SK-N-SH treated with all-trans-retinoic acid at 6 μM for 48 hours (cell line): ENCODE measurements at regions not wholly inside any gene's neighbourhood (a gene's known extent, or its start where the extent isn't known, plus 50 kb on each side); places are given as distances from the start of the nearest gene placed in this dataset.

Experiments used
- ATAC-seq: fragments of 200-7000 bp; cut with Tn5 transposase; 3 replicates; pipeline ENCODE4 v1.9.1; 2020; ENCODE audit warnings: mild to moderate bottlenecking, moderate library complexity
- ARNTL ChIP-seq: fragments of 450-650 bp; formaldehyde crosslinking; IDR thresholded peaks from 2 replicates; pipeline ENCODE4 v1.5.0; 2020; ENCODE audit warnings: low read depth, mild to moderate bottlenecking, moderate library complexity, borderline replicate concordance
- ESRRG ChIP-seq: fragments of 250-450 bp; sonication (Bioruptor Pico); IDR thresholded peaks from 2 replicates; pipeline ENCODE4 v1.6.1; 2021; ENCODE audit warnings: mild to moderate bottlenecking
- GLIS3 ChIP-seq: fragments of 250-450 bp; sonication (Bioruptor Pico); IDR thresholded peaks from 2 replicates; pipeline ENCODE4 v1.5.0; 2020; ENCODE audit warnings: mild to moderate bottlenecking, moderate library complexity
- ISL1 ChIP-seq: fragments of 250-450 bp; sonication (Bioruptor Pico); IDR thresholded peaks from 2 replicates; pipeline ENCODE4 v2.1.2; 2022; ENCODE audit warnings: mild to moderate bottlenecking, moderate library complexity
- PPARA ChIP-seq: fragments of 250-450 bp; sonication (Bioruptor Pico); IDR thresholded peaks from 2 replicates; pipeline ENCODE4 v1.5.0; 2020; ENCODE audit warnings: mild to moderate bottlenecking, borderline replicate concordance
- RARB ChIP-seq: fragments of 250-450 bp; sonication (Bioruptor Pico); IDR thresholded peaks from 2 replicates; pipeline ENCODE4 v1.8.0; 2021; ENCODE audit warnings: mild to moderate bottlenecking, moderate library complexity
- SNAI2 ChIP-seq: fragments of 250-450 bp; sonication (Bioruptor Pico); IDR thresholded peaks from 2 replicates; pipeline ENCODE4 v1.5.0; 2020; ENCODE audit warnings: mild to moderate bottlenecking, moderate library complexity
- TCF4 ChIP-seq: fragments of 250-450 bp; sonication (Bioruptor Pico); IDR thresholded peaks from 2 replicates; pipeline ENCODE4 v1.8.0; 2021; ENCODE audit warnings: mild to moderate bottlenecking, moderate library complexity, borderline replicate concordance
- ZC3H10 ChIP-seq: fragments of 250-450 bp; sonication (Bioruptor Pico); IDR thresholded peaks from 2 replicates; pipeline ENCODE4 v1.5.1; 2021; ENCODE audit warnings: mild to moderate bottlenecking, moderate library complexity
- ZFP3 ChIP-seq: fragments of 250-450 bp; sonication (Bioruptor Pico); IDR thresholded peaks from 2 replicates; pipeline ENCODE4 v1.5.0; 2020; ENCODE audit warnings: mild to moderate bottlenecking, moderate library complexity
- ZFP30 ChIP-seq: fragments of 450-650 bp; formaldehyde crosslinking; IDR thresholded peaks from 2 replicates; pipeline ENCODE4 v1.5.0; 2022; ENCODE audit warnings: mild to moderate bottlenecking, moderate library complexity
- ZNF565 ChIP-seq: fragments of 450-650 bp; formaldehyde crosslinking; conservative IDR thresholded peaks from 2 replicates; pipeline ENCODE4 v1.5.0; 2020; ENCODE audit warnings: low read depth, mild to moderate bottlenecking, moderate library complexity
- ZNF70 ChIP-seq: fragments of 450-650 bp; formaldehyde crosslinking; IDR thresholded peaks from 2 replicates; pipeline ENCODE4 v1.5.0; 2020; ENCODE audit warnings: mild to moderate bottlenecking, moderate library complexity
- ZNF8 ChIP-seq: fragments of 450-650 bp; formaldehyde crosslinking; IDR thresholded peaks from 2 replicates; pipeline ENCODE4 v1.5.0; 2020; ENCODE audit warnings: mild to moderate bottlenecking, moderate library complexity
- TF ChIP-seq, protein P1 (sequence below): fragments of 250-450 bp; sonication (Bioruptor Pico); IDR thresholded peaks from 2 replicates; pipeline ENCODE4 v1.5.0; 2020; ENCODE audit warnings: mild to moderate bottlenecking, moderate library complexity
- TF ChIP-seq, protein P2 (sequence below): fragments of 250-450 bp; sonication (Bioruptor Pico); IDR thresholded peaks from 2 replicates; pipeline ENCODE4 v1.8.0; 2020; ENCODE audit warnings: mild to moderate bottlenecking, moderate library complexity, borderline replicate concordance
- TF ChIP-seq, protein P3 (sequence below): fragments of 250-450 bp; sonication (Bioruptor Pico); IDR thresholded peaks from 2 replicates; pipeline ENCODE4 v1.5.1; 2021; ENCODE audit warnings: mild to moderate bottlenecking, moderate library complexity
- TF ChIP-seq, protein P4 (sequence below): fragments of 250-450 bp; sonication (Bioruptor Pico); IDR thresholded peaks from 2 replicates; pipeline ENCODE4 v1.8.0; 2021; ENCODE audit warnings: low read depth, mild to moderate bottlenecking, moderate library complexity, borderline replicate concordance
- TF ChIP-seq, protein P5 (sequence below): fragments of 250-450 bp; sonication (Bioruptor Pico); IDR thresholded peaks from 2 replicates; pipeline ENCODE4 v1.5.1; 2020; ENCODE audit warnings: low read depth, mild to moderate bottlenecking, moderate library complexity

DNA sequence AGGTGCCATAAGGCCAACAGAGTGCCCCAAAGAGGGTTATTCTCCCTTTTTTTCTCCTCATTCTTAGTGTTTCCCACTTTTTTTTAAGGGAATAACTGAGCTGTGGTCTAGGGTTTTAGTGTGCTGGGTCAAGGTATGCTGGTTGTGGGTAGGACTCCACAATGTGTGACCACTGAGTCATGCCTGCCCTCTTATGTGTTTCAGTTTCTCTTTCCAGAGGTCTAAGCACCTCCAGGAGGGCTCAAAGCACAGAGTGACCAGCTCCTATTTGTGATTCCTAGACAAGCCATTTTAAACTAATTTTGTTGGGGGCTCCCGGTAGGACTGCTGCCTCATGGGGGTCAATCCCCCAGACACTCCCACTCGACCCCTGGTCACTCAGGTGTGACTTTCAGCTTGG lies 80.5 kb upstream of the GC start:
- TF ChIP-seq ZNF8 (CRISPR knock-in tag) (no peak), ARNTL (no peak), GLIS3 (no peak), ZFP3 (no peak), RARB (CRISPR knock-in tag) (no peak), ZNF565 (CRISPR knock-in tag) (no peak), TCF4 (CRISPR knock-in tag) (no peak), SNAI2 (CRISPR knock-in tag) (no peak), ZC3H10 (CRISPR knock-in tag) (no peak), ZFP30 (CRISPR knock-in tag) (no peak)
- TF ChIP-seq, protein P1, sequence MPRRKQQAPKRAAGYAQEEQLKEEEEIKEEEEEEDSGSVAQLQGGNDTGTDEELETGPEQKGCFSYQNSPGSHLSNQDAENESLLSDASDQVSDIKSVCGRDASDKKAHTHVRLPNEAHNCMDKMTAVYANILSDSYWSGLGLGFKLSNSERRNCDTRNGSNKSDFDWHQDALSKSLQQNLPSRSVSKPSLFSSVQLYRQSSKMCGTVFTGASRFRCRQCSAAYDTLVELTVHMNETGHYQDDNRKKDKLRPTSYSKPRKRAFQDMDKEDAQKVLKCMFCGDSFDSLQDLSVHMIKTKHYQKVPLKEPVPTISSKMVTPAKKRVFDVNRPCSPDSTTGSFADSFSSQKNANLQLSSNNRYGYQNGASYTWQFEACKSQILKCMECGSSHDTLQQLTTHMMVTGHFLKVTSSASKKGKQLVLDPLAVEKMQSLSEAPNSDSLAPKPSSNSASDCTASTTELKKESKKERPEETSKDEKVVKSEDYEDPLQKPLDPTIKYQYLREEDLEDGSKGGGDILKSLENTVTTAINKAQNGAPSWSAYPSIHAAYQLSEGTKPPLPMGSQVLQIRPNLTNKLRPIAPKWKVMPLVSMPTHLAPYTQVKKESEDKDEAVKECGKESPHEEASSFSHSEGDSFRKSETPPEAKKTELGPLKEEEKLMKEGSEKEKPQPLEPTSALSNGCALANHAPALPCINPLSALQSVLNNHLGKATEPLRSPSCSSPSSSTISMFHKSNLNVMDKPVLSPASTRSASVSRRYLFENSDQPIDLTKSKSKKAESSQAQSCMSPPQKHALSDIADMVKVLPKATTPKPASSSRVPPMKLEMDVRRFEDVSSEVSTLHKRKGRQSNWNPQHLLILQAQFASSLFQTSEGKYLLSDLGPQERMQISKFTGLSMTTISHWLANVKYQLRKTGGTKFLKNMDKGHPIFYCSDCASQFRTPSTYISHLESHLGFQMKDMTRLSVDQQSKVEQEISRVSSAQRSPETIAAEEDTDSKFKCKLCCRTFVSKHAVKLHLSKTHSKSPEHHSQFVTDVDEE (CRISPR knock-in tag), result no peak
- TF ChIP-seq, protein P2, sequence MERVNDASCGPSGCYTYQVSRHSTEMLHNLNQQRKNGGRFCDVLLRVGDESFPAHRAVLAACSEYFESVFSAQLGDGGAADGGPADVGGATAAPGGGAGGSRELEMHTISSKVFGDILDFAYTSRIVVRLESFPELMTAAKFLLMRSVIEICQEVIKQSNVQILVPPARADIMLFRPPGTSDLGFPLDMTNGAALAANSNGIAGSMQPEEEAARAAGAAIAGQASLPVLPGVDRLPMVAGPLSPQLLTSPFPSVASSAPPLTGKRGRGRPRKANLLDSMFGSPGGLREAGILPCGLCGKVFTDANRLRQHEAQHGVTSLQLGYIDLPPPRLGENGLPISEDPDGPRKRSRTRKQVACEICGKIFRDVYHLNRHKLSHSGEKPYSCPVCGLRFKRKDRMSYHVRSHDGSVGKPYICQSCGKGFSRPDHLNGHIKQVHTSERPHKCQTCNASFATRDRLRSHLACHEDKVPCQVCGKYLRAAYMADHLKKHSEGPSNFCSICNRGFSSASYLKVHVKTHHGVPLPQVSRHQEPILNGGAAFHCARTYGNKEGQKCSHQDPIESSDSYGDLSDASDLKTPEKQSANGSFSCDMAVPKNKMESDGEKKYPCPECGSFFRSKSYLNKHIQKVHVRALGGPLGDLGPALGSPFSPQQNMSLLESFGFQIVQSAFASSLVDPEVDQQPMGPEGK (CRISPR knock-in tag), result no peak
- TF ChIP-seq, protein P3, sequence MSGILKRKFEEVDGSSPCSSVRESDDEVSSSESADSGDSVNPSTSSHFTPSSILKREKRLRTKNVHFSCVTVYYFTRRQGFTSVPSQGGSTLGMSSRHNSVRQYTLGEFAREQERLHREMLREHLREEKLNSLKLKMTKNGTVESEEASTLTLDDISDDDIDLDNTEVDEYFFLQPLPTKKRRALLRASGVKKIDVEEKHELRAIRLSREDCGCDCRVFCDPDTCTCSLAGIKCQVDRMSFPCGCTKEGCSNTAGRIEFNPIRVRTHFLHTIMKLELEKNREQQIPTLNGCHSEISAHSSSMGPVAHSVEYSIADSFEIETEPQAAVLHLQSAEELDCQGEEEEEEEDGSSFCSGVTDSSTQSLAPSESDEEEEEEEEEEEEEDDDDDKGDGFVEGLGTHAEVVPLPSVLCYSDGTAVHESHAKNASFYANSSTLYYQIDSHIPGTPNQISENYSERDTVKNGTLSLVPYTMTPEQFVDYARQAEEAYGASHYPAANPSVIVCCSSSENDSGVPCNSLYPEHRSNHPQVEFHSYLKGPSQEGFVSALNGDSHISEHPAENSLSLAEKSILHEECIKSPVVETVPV, result no peak
- TF ChIP-seq, protein P4, sequence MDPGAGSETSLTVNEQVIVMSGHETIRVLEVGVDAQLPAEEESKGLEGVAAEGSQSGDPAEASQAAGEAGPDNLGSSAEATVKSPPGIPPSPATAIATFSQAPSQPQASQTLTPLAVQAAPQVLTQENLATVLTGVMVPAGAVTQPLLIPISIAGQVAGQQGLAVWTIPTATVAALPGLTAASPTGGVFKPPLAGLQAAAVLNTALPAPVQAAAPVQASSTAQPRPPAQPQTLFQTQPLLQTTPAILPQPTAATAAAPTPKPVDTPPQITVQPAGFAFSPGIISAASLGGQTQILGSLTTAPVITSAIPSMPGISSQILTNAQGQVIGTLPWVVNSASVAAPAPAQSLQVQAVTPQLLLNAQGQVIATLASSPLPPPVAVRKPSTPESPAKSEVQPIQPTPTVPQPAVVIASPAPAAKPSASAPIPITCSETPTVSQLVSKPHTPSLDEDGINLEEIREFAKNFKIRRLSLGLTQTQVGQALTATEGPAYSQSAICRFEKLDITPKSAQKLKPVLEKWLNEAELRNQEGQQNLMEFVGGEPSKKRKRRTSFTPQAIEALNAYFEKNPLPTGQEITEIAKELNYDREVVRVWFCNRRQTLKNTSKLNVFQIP, result no peak
- TF ChIP-seq, all 23 proteins: peak for 0
- ATAC-seq, result no peak

DNA sequence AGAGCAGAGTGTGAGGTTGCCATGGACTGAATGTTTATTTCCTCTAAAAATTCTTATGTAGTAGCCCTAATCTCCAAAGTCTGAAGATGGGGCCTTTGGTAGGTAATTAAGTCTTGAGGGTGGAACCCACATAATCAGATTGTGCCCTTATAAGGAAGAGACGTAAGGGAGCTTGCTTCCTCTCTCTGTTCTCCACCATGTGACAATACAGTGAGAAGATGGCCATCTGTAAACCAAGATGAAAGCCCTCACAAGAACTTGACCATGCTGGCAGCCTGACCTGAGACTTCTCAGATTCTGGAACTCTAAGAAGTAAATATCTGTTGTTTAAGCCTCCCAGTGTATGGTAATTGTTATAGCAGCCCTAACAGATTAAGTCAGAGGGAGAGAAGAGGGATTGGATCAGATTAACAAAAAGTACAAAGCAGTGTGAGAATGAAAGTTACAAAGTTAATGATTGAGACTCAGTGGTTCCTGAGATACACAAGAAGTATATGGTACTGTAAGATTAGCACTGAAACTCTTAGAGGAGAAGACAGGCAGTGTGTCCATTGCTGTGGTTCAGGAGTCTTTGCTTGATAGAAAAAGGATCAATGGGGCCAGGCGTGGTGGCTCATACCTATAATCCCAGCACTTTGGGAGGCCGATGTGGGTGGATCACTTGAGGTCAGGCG lies 82.5 kb upstream of the GC start:
- TF ChIP-seq ZNF8 (CRISPR knock-in tag) (no peak), PPARA (no peak), ARNTL (no peak), ISL1 (no peak), ZFP3 (no peak), ZFP30 (CRISPR knock-in tag) (no peak), ZNF565 (CRISPR knock-in tag) (no peak), ZNF70 (no peak), RARB (CRISPR knock-in tag) (no peak), ESRRG (CRISPR knock-in tag) (no peak), SNAI2 (CRISPR knock-in tag) (no peak), TCF4 (CRISPR knock-in tag) (no peak)
- TF ChIP-seq, protein P4, result no peak
- TF ChIP-seq, protein P5, sequence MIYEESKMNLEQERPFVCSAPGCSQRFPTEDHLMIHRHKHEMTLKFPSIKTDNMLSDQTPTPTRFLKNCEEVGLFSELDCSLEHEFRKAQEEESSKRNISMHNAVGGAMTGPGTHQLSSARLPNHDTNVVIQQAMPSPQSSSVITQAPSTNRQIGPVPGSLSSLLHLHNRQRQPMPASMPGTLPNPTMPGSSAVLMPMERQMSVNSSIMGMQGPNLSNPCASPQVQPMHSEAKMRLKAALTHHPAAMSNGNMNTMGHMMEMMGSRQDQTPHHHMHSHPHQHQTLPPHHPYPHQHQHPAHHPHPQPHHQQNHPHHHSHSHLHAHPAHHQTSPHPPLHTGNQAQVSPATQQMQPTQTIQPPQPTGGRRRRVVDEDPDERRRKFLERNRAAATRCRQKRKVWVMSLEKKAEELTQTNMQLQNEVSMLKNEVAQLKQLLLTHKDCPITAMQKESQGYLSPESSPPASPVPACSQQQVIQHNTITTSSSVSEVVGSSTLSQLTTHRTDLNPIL (CRISPR knock-in tag), result no peak
- TF ChIP-seq, protein P1 (CRISPR knock-in tag), result no peak
- no peak for ATAC-seq
